Uterus (tissue), 2 donors: ENCODE measurements at regions not wholly inside any gene's neighbourhood (a gene's known extent, or its start where the extent isn't known, plus 50 kb on each side); places are given as distances from the start of the nearest gene placed in this dataset.

ENCODE experiments used
- POLR2A ChIP-seq, 2 donors: fragments of 450-650 bp; IDR thresholded peaks; one replicate each; pipeline ENCODE4 v1.6.1; 2016; ENCODE audit warnings: antibody characterized with exemption in 2 of 2, mild to moderate bottlenecking in 1 of 2, moderate library complexity in 1 of 2
- TF ChIP-seq, protein P1 (sequence below), 4 experiments: fragments of 200-600 bp in 2 of 4; fragments of 450-650 bp in 2 of 4; sonication (generic) in 2 of 4; IDR thresholded peaks; one replicate each; pipeline ENCODE4 v1.5.1; 2016 to 2019; ENCODE audit warnings: antibody characterized with exemption in 4 of 4, mild to moderate bottlenecking in 2 of 4, moderate library complexity in 1 of 4

- TF ChIP-seq POLR2A (IDR thresholded peaks at IDR 0.05): no peak
- TF ChIP-seq, protein P1, sequence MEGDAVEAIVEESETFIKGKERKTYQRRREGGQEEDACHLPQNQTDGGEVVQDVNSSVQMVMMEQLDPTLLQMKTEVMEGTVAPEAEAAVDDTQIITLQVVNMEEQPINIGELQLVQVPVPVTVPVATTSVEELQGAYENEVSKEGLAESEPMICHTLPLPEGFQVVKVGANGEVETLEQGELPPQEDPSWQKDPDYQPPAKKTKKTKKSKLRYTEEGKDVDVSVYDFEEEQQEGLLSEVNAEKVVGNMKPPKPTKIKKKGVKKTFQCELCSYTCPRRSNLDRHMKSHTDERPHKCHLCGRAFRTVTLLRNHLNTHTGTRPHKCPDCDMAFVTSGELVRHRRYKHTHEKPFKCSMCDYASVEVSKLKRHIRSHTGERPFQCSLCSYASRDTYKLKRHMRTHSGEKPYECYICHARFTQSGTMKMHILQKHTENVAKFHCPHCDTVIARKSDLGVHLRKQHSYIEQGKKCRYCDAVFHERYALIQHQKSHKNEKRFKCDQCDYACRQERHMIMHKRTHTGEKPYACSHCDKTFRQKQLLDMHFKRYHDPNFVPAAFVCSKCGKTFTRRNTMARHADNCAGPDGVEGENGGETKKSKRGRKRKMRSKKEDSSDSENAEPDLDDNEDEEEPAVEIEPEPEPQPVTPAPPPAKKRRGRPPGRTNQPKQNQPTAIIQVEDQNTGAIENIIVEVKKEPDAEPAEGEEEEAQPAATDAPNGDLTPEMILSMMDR (IDR thresholded peaks at IDR 0.05): no peak
These were observed 541.8 kb upstream of the KLF12 start for GRCh38 chr13:74675972-74676371.
